Coronary artery (tissue), 2 donors: ENCODE measurements at regions not wholly inside any gene's neighbourhood (a gene's known extent, or its start where the extent isn't known, plus 50 kb on each side); places are given as distances from the start of the nearest gene placed in this dataset.

Source experiments
- DNase-seq: peaks from one replicate; pipeline ENCODE4 v3.0.0-alpha.2; 2017; ENCODE audit warnings: low spot score
- H3K27ac ChIP-seq, 2 donors: fragments of 200-600 bp; sonication (generic); one replicate each; pipeline ENCODE4 v1.5.1; 2016 to 2019
- H3K4me3 ChIP-seq: fragments of 200-600 bp; sonication (generic); 2 replicates; pipeline ENCODE4 v1.5.1; 2016; ENCODE audit warnings: mild to moderate bottlenecking, moderate library complexity
- CTCF ChIP-seq: fragments of 200-600 bp; sonication (generic); IDR thresholded peaks from one replicate; pipeline ENCODE4 v1.5.1; 2019; ENCODE audit warnings: antibody characterized with exemption

GRCh38 chr6:4516206-4516605 is 260.0 kb upstream of the CDYL start:
- TF ChIP-seq CTCF = no peak
- Histone ChIP-seq H3K27ac (no peak overlapping the region), H3K4me3 (no peak overlapping the region)
- DNase-seq = no peak

GRCh38 chr6:4513561-4513960 is 262.6 kb upstream of the CDYL start:
- H3K4me3 ChIP-seq = no peak overlapping the region
- TF ChIP-seq CTCF = no peak

GRCh38 chr6:4512051-4512471 is 264.1 kb upstream of the CDYL start:
- Histone ChIP-seq H3K27ac (no peak overlapping the region), H3K4me3 (no peak overlapping the region)
- DNase-seq = no peak
- TF ChIP-seq CTCF = no peak

More at GRCh38 chr6:4513561-4513960, 262.6 kb upstream of the CDYL start:
- no peak overlapping the region for H3K27ac ChIP-seq
- DNase-seq = no peak

GRCh38 chr6:4511641-4512020 is 264.6 kb upstream of the CDYL start:
- TF ChIP-seq CTCF = no peak
- Histone ChIP-seq H3K4me3 (no peak overlapping the region), H3K27ac (no peak overlapping the region)
- DNase-seq = no peak

- TF ChIP-seq CTCF = no peak
- DNase-seq = no peak
- no peak overlapping the region for H3K27ac ChIP-seq
Observed at GRCh38 chr6:4510906-4511640, 265.1 kb upstream of the CDYL start.

GRCh38 chr6:4510317-4510716 is 265.9 kb upstream of the CDYL start:
- Histone ChIP-seq H3K27ac (no peak overlapping the region), H3K4me3 (no peak overlapping the region)
- DNase-seq = no peak
- TF ChIP-seq CTCF = no peak

More at GRCh38 chr6:4510906-4511640, 265.1 kb upstream of the CDYL start:
- no peak overlapping the region for H3K4me3 ChIP-seq

GRCh38 chr6:4509506-4509905 is 266.7 kb upstream of the CDYL start:
- no peak for DNase-seq
- no peak for TF ChIP-seq CTCF
- H3K4me3 ChIP-seq = no peak overlapping the region
- H3K27ac ChIP-seq = no peak overlapping the region
